SK-N-SH treated with all-trans-retinoic acid at 6 μM for 48 hours (cell line): ENCODE measurements at regions not wholly inside any gene's neighbourhood (a gene's known extent, or its start where the extent isn't known, plus 50 kb on each side); places are given as distances from the start of the nearest gene placed in this dataset.

Source experiments
- ATAC-seq: fragments of 200-7000 bp; cut with Tn5 transposase; 3 replicates; pipeline ENCODE4 v1.9.1; 2020; ENCODE audit warnings: mild to moderate bottlenecking, moderate library complexity
- ARNTL ChIP-seq: fragments of 450-650 bp; formaldehyde crosslinking; IDR thresholded peaks from 2 replicates; pipeline ENCODE4 v1.5.0; 2020; ENCODE audit warnings: low read depth, mild to moderate bottlenecking, moderate library complexity, borderline replicate concordance
- CREB5 ChIP-seq: fragments of 250-450 bp; sonication (Bioruptor Pico); IDR thresholded peaks from 2 replicates; pipeline ENCODE4 v1.5.1; 2020; ENCODE audit warnings: low read depth, mild to moderate bottlenecking, moderate library complexity
- CSDC2 ChIP-seq: fragments of 250-450 bp; sonication (Bioruptor Pico); IDR thresholded peaks from 2 replicates; pipeline ENCODE4 v1.5.0; 2020; ENCODE audit warnings: mild to moderate bottlenecking, moderate library complexity
- CSRNP3 ChIP-seq: fragments of 250-450 bp; sonication (Bioruptor Pico); IDR thresholded peaks from 2 replicates; pipeline ENCODE4 v1.5.1; 2021; ENCODE audit warnings: mild to moderate bottlenecking, moderate library complexity
- ESRRG ChIP-seq: fragments of 250-450 bp; sonication (Bioruptor Pico); IDR thresholded peaks from 2 replicates; pipeline ENCODE4 v1.6.1; 2021; ENCODE audit warnings: mild to moderate bottlenecking
- GLIS3 ChIP-seq: fragments of 250-450 bp; sonication (Bioruptor Pico); IDR thresholded peaks from 2 replicates; pipeline ENCODE4 v1.5.0; 2020; ENCODE audit warnings: mild to moderate bottlenecking, moderate library complexity
- ISL1 ChIP-seq: fragments of 250-450 bp; sonication (Bioruptor Pico); IDR thresholded peaks from 2 replicates; pipeline ENCODE4 v2.1.2; 2022; ENCODE audit warnings: mild to moderate bottlenecking, moderate library complexity
- OSR1 ChIP-seq: fragments of 250-450 bp; sonication (Bioruptor Pico); IDR thresholded peaks from 2 replicates; pipeline ENCODE4 v1.8.0; 2022; ENCODE audit warnings: moderate library complexity, mild to moderate bottlenecking, inconsistent platforms
- PATZ1 ChIP-seq: fragments of 250-450 bp; sonication (Bioruptor Pico); IDR thresholded peaks from 2 replicates; pipeline ENCODE4 v1.8.0; 2020; ENCODE audit warnings: mild to moderate bottlenecking, moderate library complexity, borderline replicate concordance
- POU6F1 ChIP-seq: fragments of 250-450 bp; sonication (Bioruptor Pico); IDR thresholded peaks from 2 replicates; pipeline ENCODE4 v1.8.0; 2021; ENCODE audit warnings: low read depth, mild to moderate bottlenecking, moderate library complexity, borderline replicate concordance
- PPARA ChIP-seq: fragments of 250-450 bp; sonication (Bioruptor Pico); IDR thresholded peaks from 2 replicates; pipeline ENCODE4 v1.5.0; 2020; ENCODE audit warnings: mild to moderate bottlenecking, borderline replicate concordance
- RARB ChIP-seq: fragments of 250-450 bp; sonication (Bioruptor Pico); IDR thresholded peaks from 2 replicates; pipeline ENCODE4 v1.8.0; 2021; ENCODE audit warnings: mild to moderate bottlenecking, moderate library complexity
- SNAI2 ChIP-seq: fragments of 250-450 bp; sonication (Bioruptor Pico); IDR thresholded peaks from 2 replicates; pipeline ENCODE4 v1.5.0; 2020; ENCODE audit warnings: mild to moderate bottlenecking, moderate library complexity
- TOX ChIP-seq: fragments of 250-450 bp; sonication (Bioruptor Pico); IDR thresholded peaks from 2 replicates; pipeline ENCODE4 v1.8.0; 2021; ENCODE audit warnings: mild to moderate bottlenecking, moderate library complexity, borderline replicate concordance
- TSHZ2 ChIP-seq: fragments of 250-450 bp; sonication (Bioruptor Pico); IDR thresholded peaks from 2 replicates; pipeline ENCODE4 v1.5.0; 2020; ENCODE audit warnings: mild to moderate bottlenecking, moderate library complexity
- ZC3H10 ChIP-seq: fragments of 250-450 bp; sonication (Bioruptor Pico); IDR thresholded peaks from 2 replicates; pipeline ENCODE4 v1.5.1; 2021; ENCODE audit warnings: mild to moderate bottlenecking, moderate library complexity
- ZFP3 ChIP-seq: fragments of 250-450 bp; sonication (Bioruptor Pico); IDR thresholded peaks from 2 replicates; pipeline ENCODE4 v1.5.0; 2020; ENCODE audit warnings: mild to moderate bottlenecking, moderate library complexity
- ZNF565 ChIP-seq: fragments of 450-650 bp; formaldehyde crosslinking; conservative IDR thresholded peaks from 2 replicates; pipeline ENCODE4 v1.5.0; 2020; ENCODE audit warnings: low read depth, mild to moderate bottlenecking, moderate library complexity
- ZNF70 ChIP-seq: fragments of 450-650 bp; formaldehyde crosslinking; IDR thresholded peaks from 2 replicates; pipeline ENCODE4 v1.5.0; 2020; ENCODE audit warnings: mild to moderate bottlenecking, moderate library complexity

- TF ChIP-seq TSHZ2 (CRISPR knock-in tag) (no peak), CSRNP3 (CRISPR knock-in tag) (no peak), ZNF565 (CRISPR knock-in tag) (no peak), PPARA (CRISPR knock-in tag) (no peak), ZNF70 (CRISPR knock-in tag) (no peak), ZFP3 (no peak), PATZ1 (no peak), OSR1 (CRISPR knock-in tag) (no peak), RARB (no peak), ESRRG (CRISPR knock-in tag) (no peak), ISL1 (no peak), SNAI2 (CRISPR knock-in tag) (no peak), TOX (no peak), GLIS3 (no peak), CREB5 (CRISPR knock-in tag) (no peak), ARNTL (CRISPR knock-in tag) (no peak)
- TF ChIP-seq, all 23 proteins: peak for 0
- ATAC-seq, result no peak
Measured at GRCh38 chr18:53657257-53657656, 567.2 kb downstream of the MBD2 start.

- ATAC-seq, result no peak
- TF ChIP-seq POU6F1 (CRISPR knock-in tag) (no peak), OSR1 (CRISPR knock-in tag) (no peak), TOX (no peak), PPARA (CRISPR knock-in tag) (no peak), TSHZ2 (CRISPR knock-in tag) (no peak), ZFP3 (no peak), ESRRG (CRISPR knock-in tag) (no peak), RARB (no peak), CSDC2 (no peak), ZC3H10 (CRISPR knock-in tag) (no peak)
Measured at GRCh38 chr18:53649621-53650020, 574.8 kb downstream of the MBD2 start.
